ENCODE measurements at regions not wholly inside any gene's neighbourhood (a gene's known extent, or its start where the extent isn't known, plus 50 kb on each side); places are given as distances from the start of the nearest gene placed in this dataset.
"Not testable (repeated sequence)": the region's sequence is repeated elsewhere in the genome, so short reads cannot be mapped to it uniquely, and the experiment has no call there.

GRCh38 chr10:29746080-29746797 is 111.5 kb upstream of the SVIL start:
- no peak for DNase-seq

GRCh38 chr10:29740981-29741545 is 106.3 kb upstream of the SVIL start:
- DNase-seq = no peak

- DNase-seq = no peak
Measured at GRCh38 chr10:29738341-29738740, 103.6 kb upstream of the SVIL start.

- DNase-seq = no peak
Measured at GRCh38 chr10:29737074-29737593, 102.4 kb upstream of the SVIL start.

GRCh38 chr10:29736366-29737073 is 101.7 kb upstream of the SVIL start:
- DNase-seq = no peak

GRCh38 chr10:29735628-29736365 is 101.0 kb upstream of the SVIL start:
- DNase-seq = peak in 1 of 2 donors; percentile 25

GRCh38 chr10:29734962-29735627 is 100.3 kb upstream of the SVIL start:
- DNase-seq = no peak

- DNase-seq = no peak
Measured at GRCh38 chr10:29734640-29734961, 99.8 kb upstream of the SVIL start.

GRCh38 chr10:29733323-29733722 is 98.6 kb upstream of the SVIL start:
- no peak for DNase-seq

GRCh38 chr10:29732918-29733317 is 98.1 kb upstream of the SVIL start:
- no peak for DNase-seq

GRCh38 chr10:29731760-29732159 is 97.0 kb upstream of the SVIL start:
- no peak for DNase-seq

GRCh38 chr10:29730969-29731368 is 96.2 kb upstream of the SVIL start:
- DNase-seq = no peak

GRCh38 chr10:29730458-29730857 is 95.7 kb upstream of the SVIL start:
- no peak for DNase-seq

- no peak for DNase-seq
Measured at GRCh38 chr10:29728541-29729049, 93.8 kb upstream of the SVIL start.

- not testable (repeated sequence) for DNase-seq
Measured at GRCh38 chr10:29725927-29726326, 91.2 kb upstream of the SVIL start.

- DNase-seq = no peak
Measured at GRCh38 chr10:29725133-29725720, 90.5 kb upstream of the SVIL start.

GRCh38 chr10:29723726-29724125 is 89.0 kb upstream of the SVIL start:
- DNase-seq = no peak

GRCh38 chr10:29722777-29723176 is 88.0 kb upstream of the SVIL start:
- no peak for DNase-seq

GRCh38 chr10:29720149-29720548 is 85.4 kb upstream of the SVIL start:
- no peak for DNase-seq

- DNase-seq = no peak
Measured at GRCh38 chr10:29719281-29719675, 84.5 kb upstream of the SVIL start.

- DNase-seq = no peak
Measured at GRCh38 chr10:29715296-29715695, 80.5 kb upstream of the SVIL start.
